Trophoblast cell (in vitro differentiated cells and primary cell): ENCODE measurements at regions not wholly inside any gene's neighbourhood (a gene's known extent, or its start where the extent isn't known, plus 50 kb on each side); places are given as distances from the start of the nearest gene placed in this dataset.

Experiments
- DNase-seq, 2 donors: peaks; one replicate each; pipeline ENCODE4 v3.0.0-alpha.2; 2016
- H2AFZ ChIP-seq: 2 replicates; pipeline ENCODE4 v1.6.1; 2013; ENCODE audit warnings: low read length, moderate library complexity, mild to moderate bottlenecking; ENCODE audit not compliant: insufficient read depth, poor library complexity
- H2AK5ac ChIP-seq: 2 replicates; pipeline ENCODE4 v1.6.1; 2013; ENCODE audit warnings: mild to moderate bottlenecking, low read length
- H2BK120ac ChIP-seq: 2 replicates; pipeline ENCODE4 v1.6.1; 2013; ENCODE audit warnings: low read length, mild to moderate bottlenecking, moderate library complexity; ENCODE audit not compliant: insufficient read depth, poor library complexity
- H2BK12ac ChIP-seq: 2 replicates; pipeline ENCODE4 v1.6.1; 2013; ENCODE audit warnings: mild to moderate bottlenecking, low read length, moderate library complexity
- H2BK5ac ChIP-seq: 2 replicates; pipeline ENCODE4 v1.6.1; 2013; ENCODE audit warnings: low read length, low read depth, moderate library complexity, mild to moderate bottlenecking; ENCODE audit not compliant: poor library complexity
- H3K14ac ChIP-seq: 2 replicates; pipeline ENCODE4 v1.6.1; 2013; ENCODE audit warnings: mild to moderate bottlenecking, low read length
- H3K18ac ChIP-seq: 2 replicates; pipeline ENCODE4 v1.6.1; 2013; ENCODE audit warnings: mild to moderate bottlenecking, low read length
- H3K23ac ChIP-seq: 2 replicates; pipeline ENCODE4 v1.6.1; 2013; ENCODE audit warnings: low read length
- H3K27ac ChIP-seq: 2 replicates; pipeline ENCODE4 v1.5.1; 2013; ENCODE audit warnings: low read depth, mild to moderate bottlenecking, inconsistent platforms, low read length, moderate library complexity
- H3K27me3 ChIP-seq: 2 replicates; pipeline ENCODE4 v1.6.1; 2013; ENCODE audit warnings: inconsistent platforms, mild to moderate bottlenecking, low read length, moderate library complexity; ENCODE audit not compliant: insufficient read depth
- H3K36me3 ChIP-seq, 2 experiments: 1 replicate in 1 of 2; 2 replicates in 1 of 2; pipeline ENCODE4 v1.6.1; 2013; ENCODE audit warnings: low read length in 2 of 2, mild to moderate bottlenecking in 2 of 2, moderate library complexity in 1 of 2; ENCODE audit not compliant: insufficient read depth in 2 of 2, control insufficient read depth in 1 of 2
- H3K4ac ChIP-seq: 2 replicates; pipeline ENCODE4 v1.6.1; 2013; ENCODE audit warnings: low read depth, mild to moderate bottlenecking, low read length, moderate library complexity
- H3K4me1 ChIP-seq, 2 experiments: 1 replicate in 1 of 2; 2 replicates in 1 of 2; pipeline ENCODE4 v1.6.1; 2013; ENCODE audit warnings: low read length in 2 of 2, mild to moderate bottlenecking in 2 of 2, moderate library complexity in 1 of 2; ENCODE audit not compliant: insufficient read depth in 2 of 2, control insufficient read depth in 1 of 2
- H3K4me2 ChIP-seq: 2 replicates; pipeline ENCODE4 v1.6.1; 2013; ENCODE audit warnings: inconsistent platforms, mild to moderate bottlenecking, low read length, moderate library complexity
- H3K4me3 ChIP-seq: 2 replicates; pipeline ENCODE4 v1.5.1; 2013; ENCODE audit warnings: mild to moderate bottlenecking, low read depth, low read length, inconsistent platforms
- H3K79me1 ChIP-seq: one replicate; pipeline ENCODE4 v1.6.1; 2013; ENCODE audit warnings: low read length
- H3K79me2 ChIP-seq: 2 replicates; pipeline ENCODE4 v1.6.1; 2013; ENCODE audit warnings: low read length, mild to moderate bottlenecking; ENCODE audit not compliant: control insufficient read depth, insufficient read depth, poor library complexity
- H3K9ac ChIP-seq: 2 replicates; pipeline ENCODE4 v1.6.1; 2013; ENCODE audit warnings: mild to moderate bottlenecking, low read length
- H3K9me3 ChIP-seq: 2 replicates; pipeline ENCODE4 v1.6.1; 2013; ENCODE audit warnings: low read depth, mild to moderate bottlenecking, control low read depth, inconsistent platforms, low read length; ENCODE audit not compliant: insufficient read depth
- H4K12ac ChIP-seq: 2 replicates; pipeline ENCODE4 v1.6.1; 2013; ENCODE audit warnings: low read depth, mild to moderate bottlenecking, low read length, moderate library complexity
- H4K8ac ChIP-seq: 2 replicates; pipeline ENCODE4 v1.6.1; 2013; ENCODE audit warnings: low read depth, mild to moderate bottlenecking, low read length, moderate library complexity
- H4K91ac ChIP-seq: one replicate; pipeline ENCODE4 v1.6.1; 2013; ENCODE audit warnings: low read depth, mild to moderate bottlenecking, low read length, moderate library complexity
- WGBS: extraction: QIAGEN DNeasy Blood & Tissue Kit; methylation state at CpG from one replicate; pipeline ENCODE4 v1.1.7; 2013; ENCODE audit warnings: missing lambda C conversion rate; ENCODE audit not compliant: insufficient read length, insufficient coverage; ENCODE audit errors: extremely low coverage; 5-methylcytosine and 5-hydroxymethylcytosine counted together

DNA sequence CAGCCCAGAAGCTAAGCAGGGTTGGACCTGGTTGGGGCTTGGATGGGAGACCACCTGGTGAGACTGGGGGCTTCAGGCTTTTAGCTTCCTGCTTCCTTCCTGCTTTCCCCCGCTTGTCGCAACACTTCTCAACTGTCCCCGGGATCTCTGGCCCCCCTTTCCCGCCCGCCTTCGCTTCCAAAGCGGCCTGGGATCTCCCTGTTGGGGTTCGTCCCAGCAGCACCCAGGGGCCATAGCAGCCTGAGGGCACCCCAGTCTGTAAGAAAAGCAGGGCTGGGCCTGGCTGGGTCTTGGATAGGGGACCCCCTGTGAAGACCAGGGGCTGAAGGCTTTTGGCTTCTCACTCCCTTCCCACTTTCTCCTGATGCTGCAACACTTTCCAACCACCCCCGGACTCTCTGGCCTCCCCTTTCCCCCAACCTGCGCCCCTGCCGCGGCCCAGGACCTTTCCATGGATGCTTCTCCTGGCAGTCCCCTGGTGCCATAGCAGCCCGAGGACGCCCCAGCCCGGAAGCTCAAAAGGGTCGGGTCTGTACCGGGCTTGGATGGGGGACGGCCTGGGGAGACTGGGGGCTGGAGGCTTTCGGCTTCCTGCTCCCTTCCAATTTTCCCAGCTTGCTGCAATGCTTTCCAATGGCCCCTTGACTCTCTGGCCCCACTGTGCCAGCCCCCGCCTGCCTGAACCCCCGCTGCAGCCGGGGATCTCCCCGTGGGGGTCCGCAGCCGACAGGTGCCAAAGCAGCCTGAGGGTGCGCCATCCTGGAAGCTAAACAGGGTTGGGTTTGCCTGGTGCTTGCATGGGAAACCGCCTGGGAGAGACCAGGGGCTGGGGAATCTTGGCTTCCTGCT lies 2276.2 kb downstream of the TP53TG3F start:
- Histone ChIP-seq H2BK12ac (no peak overlapping the region), H3K18ac (no peak overlapping the region), H3K79me1 (no peaks in the 10 kb centered on the region), H3K23ac (no peak overlapping the region), H2BK5ac (no peak overlapping the region), H3K4me2 (no peak overlapping the region), H2AK5ac (no peak overlapping the region), H2AFZ (no peak overlapping the region), H2BK120ac (no peak overlapping the region), H3K4me1 (no peaks in the 10 kb centered on the region), H3K4me3 (no peak overlapping the region), H3K9ac (no peak overlapping the region), H4K12ac (no peak overlapping the region), H4K91ac (no peak overlapping the region), H3K27ac (no peak overlapping the region), H3K14ac (no peak overlapping the region), H4K8ac (no peak overlapping the region), H3K9me3 (peaks cover 41% of the 10 kb centered on the region), H3K36me3 (no peaks in the 10 kb centered on the region), H3K27me3 (no peaks in the 10 kb centered on the region), H3K4ac (no peak overlapping the region), H3K79me2 (no peaks in the 10 kb centered on the region)
- no peak for DNase-seq
- no CpG with 5 or more reads among the region's 27 CpGs for WGBS

DNA sequence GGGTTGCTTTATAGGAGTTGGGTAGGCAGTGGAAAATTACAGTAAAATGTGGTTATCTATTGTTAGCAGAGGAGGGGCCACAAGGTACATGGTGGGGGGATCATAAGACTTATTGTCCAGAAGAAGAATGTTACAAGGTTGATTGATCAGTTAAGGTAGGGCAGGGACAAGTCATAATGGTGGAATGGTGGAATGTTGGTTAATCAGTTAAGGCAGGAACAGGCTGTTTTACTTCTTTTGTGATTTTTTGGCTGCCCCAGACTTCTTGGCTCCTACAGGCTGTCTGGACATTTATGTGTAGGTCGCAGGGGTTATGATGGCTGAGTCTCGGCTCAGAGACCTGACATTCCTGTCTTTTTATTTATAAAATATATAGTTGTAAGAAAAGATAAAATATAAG lies 2277.1 kb downstream of the TP53TG3F start:
- Histone ChIP-seq H2AFZ (no peak overlapping the region), H3K9ac (no peak overlapping the region), H3K27me3 (no peaks in the 10 kb centered on the region), H3K4me2 (no peak overlapping the region), H3K79me2 (no peaks in the 10 kb centered on the region), H2AK5ac (no peak overlapping the region), H3K36me3 (no peaks in the 10 kb centered on the region), H2BK120ac (no peak overlapping the region), H3K14ac (no peak overlapping the region), H3K4me3 (no peak overlapping the region), H4K8ac (no peak overlapping the region), H3K18ac (no peak overlapping the region), H3K4ac (no peak overlapping the region), H2BK12ac (no peak overlapping the region), H4K12ac (no peak overlapping the region), H4K91ac (no peak overlapping the region), H3K9me3 (peaks cover 38% of the 10 kb centered on the region), H3K4me1 (no peaks in the 10 kb centered on the region), H3K79me1 (no peaks in the 10 kb centered on the region), H2BK5ac (no peak overlapping the region), H3K27ac (no peak overlapping the region), H3K23ac (no peak overlapping the region)
- DNase-seq, result no peak
- WGBS, result no CpG with 5 or more reads among the region's 2 CpGs

DNA sequence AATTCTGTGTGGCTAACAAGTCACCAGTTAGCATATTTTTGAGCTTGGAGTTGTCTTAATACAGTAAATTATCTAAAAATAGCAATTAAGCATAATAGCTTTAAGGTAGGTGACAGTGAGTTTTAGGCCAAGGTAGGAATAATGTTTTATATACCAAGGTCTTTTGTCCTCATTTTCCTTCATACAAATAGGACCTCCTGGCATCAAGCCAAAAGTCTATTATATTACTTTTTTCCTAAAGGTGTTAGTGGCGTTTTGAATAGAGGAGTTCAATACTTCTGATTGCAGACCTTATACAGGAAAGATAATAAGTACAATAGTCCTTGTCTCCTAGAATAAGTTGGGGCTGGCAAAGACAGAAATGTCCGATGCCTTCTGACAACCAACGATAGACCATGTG lies 2277.7 kb downstream of the TP53TG3F start:
- Histone ChIP-seq H4K91ac (no peak overlapping the region), H3K14ac (no peak overlapping the region), H3K27ac (no peak overlapping the region), H3K4ac (no peak overlapping the region), H2BK5ac (no peak overlapping the region), H3K4me3 (no peak overlapping the region), H3K79me2 (no peaks in the 10 kb centered on the region), H2BK12ac (no peak overlapping the region), H2AFZ (no peak overlapping the region), H3K4me1 (no peaks in the 10 kb centered on the region), H3K27me3 (no peaks in the 10 kb centered on the region), H3K79me1 (no peaks in the 10 kb centered on the region), H3K36me3 (no peaks in the 10 kb centered on the region), H3K18ac (no peak overlapping the region), H2BK120ac (no peak overlapping the region), H4K8ac (no peak overlapping the region), H3K23ac (no peak overlapping the region), H4K12ac (no peak overlapping the region), H3K9ac (no peak overlapping the region), H2AK5ac (no peak overlapping the region), H3K4me2 (no peak overlapping the region), H3K9me3 (peaks cover 39% of the 10 kb centered on the region)
- WGBS, result no CpG with 5 or more reads among the region's 3 CpGs
- no peak for DNase-seq

DNA sequence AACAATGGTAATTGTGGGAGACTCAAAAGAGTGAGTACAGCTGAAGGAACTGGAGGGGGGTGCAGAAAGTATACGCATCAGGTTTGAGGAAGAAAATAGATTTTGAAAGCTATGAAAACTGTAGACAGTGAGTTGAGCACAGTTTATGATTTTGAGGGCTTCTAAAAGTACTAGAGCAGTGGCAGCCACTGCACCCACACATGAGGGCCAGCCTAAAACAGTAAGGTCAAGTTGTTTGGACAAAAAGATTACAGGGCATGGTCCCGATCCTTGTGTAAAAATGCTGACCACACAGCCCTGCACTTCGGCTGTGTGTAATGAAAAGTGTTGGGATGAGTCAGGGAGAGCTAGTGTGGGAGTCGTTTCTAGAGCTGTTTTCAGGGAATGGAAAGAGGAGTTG lies 2282.1 kb downstream of the TP53TG3F start:
- H2AFZ ChIP-seq, result no peak overlapping the region
- H3K9ac ChIP-seq, result no peak overlapping the region
- H3K18ac ChIP-seq, result no peak overlapping the region
- no peaks in the 10 kb centered on the region for H3K79me1 ChIP-seq
- WGBS, result no CpG with 5 or more reads among the region's 4 CpGs
- no peak overlapping the region for H2BK5ac ChIP-seq
- no peaks in the 10 kb centered on the region for H3K4me1 ChIP-seq
- peaks cover 31% of the 10 kb centered on the region for H3K9me3 ChIP-seq
- no peak overlapping the region for H2BK120ac ChIP-seq
- no peak overlapping the region for H3K4ac ChIP-seq
- H3K27ac ChIP-seq, result no peak overlapping the region
- no peak overlapping the region for H2BK12ac ChIP-seq
- no peak for DNase-seq
- no peak overlapping the region for H4K91ac ChIP-seq
- no peaks in the 10 kb centered on the region for H3K79me2 ChIP-seq
- no peak overlapping the region for H2AK5ac ChIP-seq
- no peaks in the 10 kb centered on the region for H3K27me3 ChIP-seq
- H4K8ac ChIP-seq, result no peak overlapping the region
- no peaks in the 10 kb centered on the region for H3K36me3 ChIP-seq
- H3K14ac ChIP-seq, result no peak overlapping the region
- H3K4me2 ChIP-seq, result no peak overlapping the region
- no peak overlapping the region for H3K23ac ChIP-seq
- no peak overlapping the region for H4K12ac ChIP-seq
- no peak overlapping the region for H3K4me3 ChIP-seq
